Smooth muscle cell of the brain vasculature (primary cell): ENCODE measurements at regions not wholly inside any gene's neighbourhood (a gene's known extent, or its start where the extent isn't known, plus 50 kb on each side); places are given as distances from the start of the nearest gene placed in this dataset.
"Not testable (repeated sequence)": the region's sequence is repeated elsewhere in the genome, so short reads cannot be mapped to it uniquely, and the experiment has no call there.

Source experiments
- DNase-seq: peaks from one replicate; pipeline ENCODE4 v3.0.0-alpha.2; 2012; ENCODE audit warnings: low read depth, low spot score

DNA sequence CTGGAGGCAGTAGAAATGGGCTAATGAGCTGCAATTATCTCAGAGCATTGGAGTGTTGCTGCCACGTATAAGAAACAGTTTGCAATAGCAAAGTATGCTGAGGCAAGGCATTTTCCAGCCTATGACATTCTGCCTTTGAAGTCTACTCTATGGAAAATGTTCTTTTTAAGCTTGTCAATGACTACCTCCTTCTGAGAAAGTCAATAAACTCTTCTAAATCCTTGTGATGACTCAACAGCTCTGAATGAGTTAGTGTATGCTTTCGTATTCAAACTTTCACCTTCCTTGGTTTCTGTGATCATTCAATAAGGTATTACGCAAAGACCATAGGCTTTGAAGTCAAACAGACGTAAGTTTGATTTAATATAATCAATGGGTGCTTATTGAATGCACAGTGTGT, 111.2 kb downstream of the CAPZA3 start:
- DNase-seq: peak; percentile 50

DNA sequence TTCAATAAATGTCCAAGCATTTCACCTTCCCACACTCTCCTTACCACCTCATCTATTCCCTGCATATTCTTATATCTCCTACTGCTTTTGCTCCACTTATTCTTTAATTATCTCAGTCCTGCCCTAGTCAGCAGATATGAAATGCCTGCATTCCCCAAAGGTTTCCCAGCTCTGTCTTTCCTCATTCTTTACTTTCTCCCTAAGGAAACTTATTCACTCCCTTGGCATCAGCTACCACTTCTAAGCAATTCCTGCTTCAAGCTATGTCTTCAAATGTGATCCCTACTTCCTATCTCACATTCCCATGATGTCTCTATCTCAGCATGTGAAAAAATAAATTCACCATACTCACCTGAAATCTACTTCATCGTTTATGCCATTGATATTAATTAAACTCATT, 111.8 kb downstream of the CAPZA3 start:
- DNase-seq: no peak

DNA sequence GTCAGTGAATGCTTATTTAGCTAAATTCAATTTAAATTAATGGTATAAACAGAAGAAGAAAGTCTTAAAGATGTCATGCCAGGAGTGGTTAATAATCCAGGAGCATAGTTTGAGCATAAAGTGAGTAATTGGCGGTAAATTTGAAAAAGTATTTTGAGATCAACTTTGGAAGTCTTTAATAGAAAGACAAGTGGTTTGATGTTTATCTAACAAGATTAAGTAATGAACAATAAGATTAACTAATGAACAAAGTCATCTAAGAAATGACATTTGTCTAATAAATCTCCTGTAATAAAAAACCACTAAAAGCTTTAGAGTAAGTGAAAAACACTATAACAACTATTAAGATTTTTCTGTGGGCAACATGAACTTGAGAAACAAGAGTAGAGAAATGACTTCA, 112.8 kb downstream of the CAPZA3 start:
- no peak for DNase-seq

DNA sequence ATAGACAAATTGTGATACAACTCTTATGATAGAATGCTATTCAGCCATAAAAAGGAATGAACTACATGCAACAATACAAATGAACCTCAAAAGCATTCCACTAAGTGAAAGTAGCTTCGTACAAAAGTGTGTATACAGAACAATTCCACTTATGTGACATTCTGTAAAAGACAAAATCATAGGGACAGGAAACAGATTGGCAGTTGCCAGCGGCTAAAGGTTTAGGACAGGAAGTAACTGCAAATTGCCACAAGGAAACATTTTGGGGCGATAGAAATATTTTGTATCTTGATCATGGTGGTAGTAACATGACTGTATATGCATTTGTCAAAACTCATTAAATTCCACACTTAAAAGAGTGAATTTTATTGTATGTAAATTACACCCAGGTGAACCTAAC, 113.4 kb downstream of the CAPZA3 start:
- no peak for DNase-seq

DNA sequence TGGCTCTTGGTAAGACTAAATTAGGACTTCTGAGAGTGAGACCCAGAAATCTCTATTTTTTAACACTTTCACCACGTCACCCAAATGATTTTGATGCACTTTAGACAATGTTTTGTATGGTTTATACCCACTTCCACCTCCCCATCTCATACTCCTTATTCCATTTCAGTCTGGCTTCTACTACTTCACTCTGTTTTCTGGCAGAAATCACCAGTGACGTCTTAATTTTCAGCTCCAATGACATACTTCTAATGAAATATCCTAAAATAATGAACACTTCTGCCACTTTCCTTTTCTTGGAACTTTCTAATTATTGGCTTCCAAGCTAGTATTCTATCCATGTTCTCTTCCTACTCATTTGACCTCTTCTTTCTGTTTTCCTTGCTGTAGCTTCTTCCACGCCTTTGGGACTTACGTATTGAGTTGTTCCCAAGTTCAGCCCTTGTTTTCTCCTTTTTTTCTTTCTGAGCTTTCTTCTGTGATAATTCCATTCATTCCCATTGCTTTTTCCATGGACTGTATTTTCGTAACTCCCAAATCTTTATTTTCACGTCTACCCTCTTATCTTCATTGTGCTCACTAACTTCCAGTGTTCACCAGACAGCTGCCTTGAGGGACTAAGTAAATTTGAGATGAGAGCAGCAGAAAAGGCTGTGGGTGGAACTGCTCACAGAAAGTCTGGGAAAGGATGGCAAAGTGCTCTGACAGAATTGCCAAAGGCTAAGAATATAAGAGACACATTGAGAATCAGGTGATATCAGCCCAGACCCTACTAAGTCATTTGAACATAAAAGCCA, 115.8 kb downstream of the CAPZA3 start:
- DNase-seq: no peak

DNA sequence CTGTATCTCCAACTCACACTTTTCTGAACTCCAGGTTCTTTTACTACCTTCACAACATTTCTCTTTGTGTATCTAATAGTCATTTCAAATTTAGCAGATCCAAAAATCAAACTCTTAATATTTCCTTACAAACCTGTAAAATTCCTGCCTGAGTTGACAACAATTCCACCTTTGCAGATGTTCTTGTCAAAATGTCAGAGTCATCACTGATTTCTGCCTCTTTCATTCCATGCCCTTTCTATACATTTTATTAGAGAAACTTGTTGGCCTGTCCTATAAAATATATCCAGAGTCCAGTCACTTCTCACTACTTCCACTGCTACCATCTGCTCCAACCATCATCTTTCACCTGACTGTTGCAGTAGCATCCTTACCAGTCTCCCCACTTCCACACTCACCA, 119.7 kb downstream of the CAPZA3 start:
- DNase-seq: no peak

DNA sequence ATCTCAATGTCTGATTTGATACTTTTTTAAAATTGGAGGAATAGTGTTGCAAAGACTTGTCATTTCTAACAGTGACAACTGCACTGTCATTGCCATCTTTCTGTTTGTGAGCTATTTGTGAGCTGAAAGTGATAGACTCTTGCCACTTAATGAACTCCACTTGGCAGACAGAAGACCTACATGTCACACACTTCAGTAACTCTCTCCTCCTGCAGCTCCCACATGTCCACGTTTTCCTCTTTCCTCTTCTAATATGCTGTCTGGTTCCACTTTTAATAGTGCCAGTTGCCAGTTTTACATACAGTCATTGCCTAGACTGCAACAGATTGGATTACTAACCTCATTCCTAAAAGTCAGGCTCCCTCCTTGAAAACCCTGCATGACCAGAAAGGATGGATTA, 121.5 kb downstream of the CAPZA3 start:
- no peak for DNase-seq

DNA sequence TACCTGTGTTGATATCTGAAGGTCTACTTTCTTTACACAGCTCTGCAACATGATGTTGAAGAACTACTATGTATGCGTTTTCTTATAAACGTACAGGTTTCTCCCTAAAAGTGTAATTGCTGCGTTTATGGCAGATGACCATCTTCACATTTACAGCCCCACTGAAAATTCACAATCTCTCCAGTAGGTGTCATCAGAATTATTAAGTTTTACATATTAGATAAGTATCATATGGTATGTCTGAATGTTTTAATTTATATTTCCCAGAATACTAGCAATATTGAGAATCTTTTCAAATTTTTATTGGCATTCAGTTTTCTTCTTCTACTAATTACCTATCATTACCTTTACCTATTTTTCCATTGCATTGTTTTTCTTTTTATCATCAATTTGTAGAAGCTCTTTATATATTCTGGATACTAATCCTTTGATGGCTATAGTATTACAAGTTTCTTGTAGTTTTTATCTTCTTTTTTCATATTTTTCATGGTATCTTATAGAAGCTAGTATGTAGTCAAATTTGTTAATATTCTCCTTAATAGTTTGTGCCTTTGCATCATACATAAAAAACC, 123.5 kb downstream of the CAPZA3 start:
- DNase-seq: no peak

DNA sequence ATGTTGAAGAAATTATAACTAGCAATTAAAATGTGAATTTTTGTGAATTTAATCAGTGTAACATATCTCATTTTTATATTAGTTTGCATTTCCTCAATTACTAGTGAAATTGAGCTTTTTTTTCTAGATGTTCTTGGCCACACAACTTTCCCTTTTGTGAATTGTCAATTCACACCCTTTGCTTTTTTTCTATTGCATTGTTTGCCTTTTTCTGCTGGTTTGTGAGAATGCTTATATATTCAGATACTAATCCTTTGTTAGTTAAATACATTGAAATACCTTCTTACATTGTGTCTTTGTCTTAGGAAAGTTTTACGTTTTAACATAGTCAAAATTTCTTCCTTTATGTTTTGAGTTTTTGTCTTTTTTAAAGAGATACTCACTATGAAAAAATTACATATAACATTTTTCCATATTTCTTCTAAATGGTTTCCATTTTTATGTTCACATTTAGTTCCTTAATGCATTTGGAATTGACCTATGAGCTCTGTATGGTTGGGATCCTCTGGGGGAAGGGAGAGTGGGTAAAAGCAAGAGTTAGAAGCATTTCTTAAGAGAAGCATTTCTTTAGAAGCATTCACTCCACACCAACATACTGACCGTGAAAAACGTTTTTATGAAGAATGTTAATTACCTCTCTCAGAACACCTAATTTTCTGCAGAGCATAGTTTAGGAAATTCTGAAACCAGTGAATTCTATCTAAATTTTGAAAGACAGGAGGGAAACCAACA, 126.0 kb downstream of the CAPZA3 start:
- no peak for DNase-seq

DNA sequence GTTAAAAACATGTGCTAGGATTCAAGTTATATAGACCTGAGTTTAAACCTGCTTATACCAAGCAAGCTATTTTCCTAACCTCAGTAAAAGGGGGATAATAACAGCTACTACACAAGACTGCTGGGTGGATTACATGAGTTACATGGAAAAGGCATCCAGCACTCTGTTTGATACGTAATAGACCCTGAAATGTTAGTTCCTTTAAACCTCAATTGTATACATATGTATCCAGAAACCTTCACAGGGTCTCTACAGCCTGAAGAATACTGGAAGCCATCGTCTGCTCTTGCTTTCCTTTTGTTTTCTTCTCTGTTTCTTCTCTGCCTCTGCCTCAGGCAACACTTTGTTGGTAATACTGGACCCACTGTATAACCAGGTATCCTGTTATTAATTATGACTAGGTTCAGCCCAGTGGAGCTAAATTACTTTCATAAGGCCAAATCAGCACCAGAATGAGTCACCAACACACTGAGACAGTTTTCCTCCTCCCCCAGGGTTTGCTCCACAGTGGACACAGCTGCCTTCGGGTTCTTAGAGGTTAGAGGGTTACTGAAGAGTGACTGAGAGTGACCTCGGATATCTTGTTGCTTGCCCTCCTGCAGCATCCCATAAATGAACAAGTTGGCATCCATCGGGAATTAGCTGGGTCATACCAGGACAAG, 127.1 kb downstream of the CAPZA3 start:
- no peak for DNase-seq

DNA sequence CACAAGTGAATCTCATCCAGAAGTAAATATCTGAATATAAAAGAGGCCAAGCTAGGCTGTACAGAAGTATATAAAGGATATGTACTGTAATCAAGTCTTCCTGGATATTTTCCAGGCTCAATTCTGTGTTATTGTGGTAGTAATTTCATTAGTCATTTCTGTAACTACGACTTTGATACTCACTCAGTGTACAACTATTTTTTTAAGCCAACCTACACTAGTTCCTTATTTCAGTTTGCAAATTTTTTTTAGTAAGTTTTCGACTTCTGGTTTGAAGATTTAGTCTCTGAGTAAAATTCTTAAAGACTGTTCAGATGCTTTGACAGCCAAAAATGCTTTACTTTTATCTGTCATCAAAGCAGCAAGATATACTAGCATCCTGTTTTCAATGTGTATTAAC, 130.8 kb downstream of the CAPZA3 start:
- DNase-seq: no peak

DNA sequence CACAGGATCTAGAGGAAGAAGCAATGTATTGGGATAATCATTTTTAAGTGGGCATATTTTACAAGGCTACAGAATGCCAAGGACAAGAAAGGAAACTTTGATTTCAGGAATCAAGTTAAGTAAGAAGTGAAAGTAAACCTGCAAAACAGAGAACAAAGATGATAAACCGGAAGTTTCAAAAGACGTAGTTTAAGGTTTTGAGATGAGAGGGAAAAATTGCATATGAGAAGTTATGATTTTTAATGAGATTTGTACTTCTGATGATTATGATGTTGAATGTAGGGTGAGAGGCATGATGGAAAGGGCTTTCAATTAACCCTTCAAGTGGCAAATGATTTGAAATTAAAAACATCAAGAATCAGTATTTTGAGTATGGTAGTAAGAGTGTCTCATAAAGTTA, 134.9 kb downstream of the CAPZA3 start:
- no peak for DNase-seq

DNA sequence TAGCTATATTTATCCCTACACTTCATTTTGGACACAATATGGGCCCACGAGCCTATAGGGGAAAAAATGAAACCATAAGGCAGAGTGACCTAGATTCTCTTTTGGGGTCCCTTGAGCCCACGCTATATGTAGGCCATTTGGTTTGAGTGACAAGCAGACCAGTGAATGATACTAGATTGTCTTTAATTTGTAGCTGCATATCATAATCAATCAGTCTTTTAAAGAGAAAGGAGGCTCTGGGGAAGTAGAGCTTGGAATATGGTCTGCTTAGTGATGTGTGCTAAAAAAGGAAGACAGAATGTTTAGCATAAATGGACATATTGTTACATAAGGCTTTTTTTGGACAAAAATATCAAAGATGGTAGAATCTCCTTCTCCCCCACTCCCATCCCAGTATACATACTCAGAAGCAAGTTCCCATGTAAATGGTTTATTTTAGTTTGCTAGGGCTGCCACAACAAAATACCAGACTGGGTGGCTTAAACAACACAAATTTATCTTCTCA, 140.8 kb downstream of the CAPZA3 start:
- DNase-seq: no peak

DNA sequence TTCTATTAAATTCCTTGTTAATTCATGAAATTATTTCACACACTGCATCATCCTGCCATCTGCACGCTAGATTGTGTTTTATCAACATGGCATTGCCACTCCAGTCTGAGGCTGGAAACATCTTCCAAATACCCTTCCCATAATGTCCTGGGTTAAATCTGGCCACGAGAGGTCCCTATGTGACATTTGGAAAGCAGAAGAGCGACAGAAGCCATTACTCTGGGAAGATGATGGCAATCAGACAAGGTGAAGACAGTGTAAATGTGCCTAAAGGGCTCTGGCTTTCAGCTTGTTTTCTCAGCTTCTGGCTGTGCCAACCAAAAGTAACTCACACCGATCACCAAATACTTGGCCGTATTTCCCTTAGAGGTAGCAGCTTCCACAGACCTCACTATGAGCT, 144.8 kb downstream of the CAPZA3 start:
- no peak for DNase-seq

DNA sequence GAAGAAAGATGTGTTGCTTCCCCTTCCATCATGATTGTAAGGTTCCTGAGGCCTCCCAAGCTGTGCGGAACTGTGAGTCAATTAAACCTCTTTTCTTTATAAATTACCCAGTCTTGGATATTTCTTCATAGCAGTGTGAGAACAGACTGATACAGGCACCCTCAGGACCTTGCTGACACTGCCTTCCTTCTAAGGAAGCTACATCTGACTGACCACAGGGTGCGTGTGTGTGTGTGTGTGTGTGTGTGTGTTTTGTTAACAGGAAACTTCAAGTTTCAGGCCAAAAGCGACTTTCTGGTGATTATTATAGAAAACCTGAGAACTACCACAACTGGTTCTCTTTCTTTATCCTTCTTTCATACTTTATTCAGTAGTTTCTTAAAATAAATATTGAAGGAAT, 149.0 kb downstream of the CAPZA3 start:
- DNase-seq: no peak

DNA sequence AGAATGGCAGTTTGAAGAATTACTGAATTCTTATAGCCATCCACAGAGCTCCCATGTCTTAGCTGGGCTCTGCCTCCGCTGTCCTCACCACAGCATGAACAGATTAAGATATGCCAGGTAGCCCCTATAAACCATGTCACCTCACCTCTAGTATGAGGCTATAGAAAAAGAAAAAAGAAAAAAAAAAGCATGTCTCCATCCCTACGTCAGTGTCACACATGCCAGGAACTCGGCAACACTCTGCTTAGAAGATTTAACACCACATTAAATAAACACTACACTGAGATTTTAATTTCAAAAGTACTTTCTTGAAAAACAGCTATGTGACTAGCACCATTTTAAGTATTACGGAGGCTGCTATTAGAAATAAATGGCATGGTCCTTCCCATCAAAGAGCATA, 149.4 kb downstream of the CAPZA3 start:
- no peak for DNase-seq

DNA sequence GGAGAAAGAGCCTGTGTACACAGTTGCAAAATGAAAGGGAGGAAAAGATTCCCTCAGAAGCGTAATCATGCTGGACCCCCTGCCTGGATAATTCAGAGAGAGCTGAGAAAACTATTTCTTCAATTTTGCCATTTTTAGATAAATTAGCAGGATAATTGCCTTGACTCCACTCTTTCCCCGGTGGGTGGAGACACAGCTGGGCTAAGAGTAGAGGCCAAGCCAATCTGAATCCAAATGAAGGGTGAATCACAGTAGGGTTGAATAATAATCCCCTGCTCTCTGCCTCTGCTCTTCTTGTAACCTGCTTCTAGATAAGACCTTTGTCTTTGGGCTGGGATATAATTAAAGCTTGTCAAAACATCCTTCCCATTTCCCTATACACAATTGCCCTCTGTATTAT, 150.1 kb downstream of the CAPZA3 start:
- no peak for DNase-seq

DNA sequence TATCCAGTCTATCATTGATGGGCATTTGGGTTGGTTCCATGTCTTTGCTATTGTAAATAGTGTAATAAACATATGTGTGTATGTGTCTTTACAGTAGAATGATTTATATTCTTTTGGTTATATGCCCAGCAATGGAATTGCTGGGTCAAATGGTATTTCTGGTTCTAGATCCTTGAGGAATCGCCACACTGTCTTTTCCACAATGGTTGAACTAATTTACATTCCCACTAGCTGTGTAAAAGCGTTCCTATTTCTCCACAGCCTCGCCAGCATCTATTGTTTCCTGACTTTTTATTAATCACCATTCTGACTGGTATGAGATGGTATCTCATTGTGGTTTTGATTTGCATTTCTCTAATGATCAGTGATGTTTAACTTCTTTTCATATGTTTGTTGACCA, 152.7 kb downstream of the CAPZA3 start:
- not testable (repeated sequence) for DNase-seq

DNA sequence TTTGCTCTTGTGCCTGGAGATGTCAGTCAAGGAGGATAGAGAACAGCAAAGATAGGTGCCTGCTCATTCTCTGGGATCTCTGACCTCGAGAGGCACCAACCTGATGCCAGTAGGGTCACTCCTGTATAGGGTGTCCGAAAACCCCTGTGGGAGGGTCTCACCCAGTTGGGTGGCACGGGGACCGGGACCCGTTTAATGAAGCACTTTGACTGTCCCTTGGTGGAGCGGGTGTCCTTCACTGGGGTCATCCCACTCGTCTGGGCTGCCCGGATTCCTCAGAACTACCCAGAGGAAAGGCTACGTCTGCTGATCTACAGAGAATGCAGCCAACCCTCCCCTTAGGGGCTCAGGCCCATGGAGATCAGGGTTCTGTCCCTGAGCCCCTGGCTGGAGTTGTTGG, 157.6 kb downstream of the CAPZA3 start:
- DNase-seq: no peak

DNA sequence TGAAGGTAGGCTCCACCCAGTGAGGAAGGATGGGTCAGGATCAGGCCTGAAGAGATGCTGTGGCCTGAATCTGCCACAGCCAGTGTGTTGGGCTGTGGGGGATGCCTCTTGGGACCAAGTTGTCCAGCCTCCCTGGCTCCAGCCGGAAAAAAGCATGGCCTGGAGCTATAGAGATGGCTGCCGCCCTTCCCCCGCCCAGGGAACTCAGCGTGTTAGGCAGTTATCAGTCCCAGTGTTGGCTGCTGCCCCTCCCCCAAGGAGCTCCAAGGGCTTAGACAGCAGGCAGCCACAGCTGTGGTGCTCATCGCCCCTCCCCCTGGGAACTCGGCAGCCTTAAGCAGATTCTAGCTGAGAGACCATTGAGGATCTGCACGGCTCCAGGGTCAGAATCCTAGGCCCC, 158.0 kb downstream of the CAPZA3 start:
- DNase-seq: no peak

DNA sequence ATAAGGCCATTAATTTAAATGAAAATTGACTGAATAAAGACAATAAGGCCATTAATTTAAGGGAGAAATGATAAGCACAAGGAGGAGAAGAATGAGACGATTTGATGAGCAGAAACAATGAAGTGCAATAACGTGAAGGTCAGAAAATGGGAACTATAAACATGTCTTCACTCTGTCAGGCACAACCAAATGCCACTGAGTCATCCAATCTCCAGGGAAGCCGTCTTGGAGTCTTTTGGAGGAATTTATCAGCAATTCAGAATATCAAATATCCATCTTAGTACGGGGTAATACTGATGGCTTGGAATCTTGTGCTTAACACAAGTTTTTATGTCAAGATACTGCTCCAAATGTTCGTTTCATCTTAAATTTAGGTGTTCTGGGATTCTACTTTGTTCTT, 159.9 kb downstream of the CAPZA3 start:
- no peak for DNase-seq

DNA sequence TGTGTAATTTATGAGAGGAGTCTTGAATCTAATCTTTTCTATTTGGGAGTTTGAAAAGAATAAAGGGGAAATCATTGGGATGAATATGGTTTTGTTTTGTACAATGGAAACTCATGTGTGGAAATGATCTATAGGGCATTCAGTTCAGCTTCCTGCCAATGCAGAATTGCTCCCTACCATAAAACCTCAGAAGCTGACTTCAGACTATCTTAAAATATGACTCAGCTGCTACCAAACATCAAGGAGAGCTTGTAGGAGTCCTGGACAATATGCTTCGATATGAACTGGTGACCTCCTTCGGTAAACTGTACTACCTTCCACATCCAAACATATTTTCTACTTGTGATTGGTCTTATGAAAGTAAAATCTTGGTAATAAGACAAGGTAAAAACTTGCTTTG, 160.6 kb downstream of the CAPZA3 start:
- DNase-seq: no peak
